Spleen (tissue), 11 donors: ENCODE measurements at regions not wholly inside any gene's neighbourhood (a gene's known extent, or its start where the extent isn't known, plus 50 kb on each side); places are given as distances from the start of the nearest gene placed in this dataset.

Source experiments
- DNase-seq: peaks from one replicate; pipeline ENCODE4 v3.0.0-alpha.2; 2020
- H3K27ac ChIP-seq, 8 donors: fragments of 200-600 bp; sonication (generic) in 7 of 8; 1 replicate in 4 of 8; 2 replicates in 4 of 8; pipeline versions ENCODE4 v1.5.0 to v1.8.0; 2016 to 2021; ENCODE audit warnings: inconsistent platforms in 4 of 8, mild to moderate bottlenecking in 4 of 8, moderate library complexity in 1 of 8
- H3K27me3 ChIP-seq, 7 donors: fragments of 200-600 bp; sonication (generic) in 6 of 7; replicated peaks in 1 of 7; 1 replicate in 4 of 7; 2 replicates in 3 of 7; pipeline versions ENCODE4 v1.5.0 to v1.8.0; 2016 to 2021; ENCODE audit warnings: inconsistent platforms in 3 of 7, mild to moderate bottlenecking in 1 of 7
- H3K36me3 ChIP-seq, 6 donors: fragments of 200-600 bp; sonication (generic) in 5 of 6; 1 replicate in 4 of 6; 2 replicates in 2 of 6; pipeline versions ENCODE4 v1.5.0 to v1.8.0; 2016 to 2021; ENCODE audit warnings: inconsistent platforms in 2 of 6
- H3K4me1 ChIP-seq, 6 donors: fragments of 200-600 bp; sonication (generic) in 5 of 6; 1 replicate in 3 of 6; 2 replicates in 3 of 6; pipeline versions ENCODE4 v1.5.0 to v1.8.0; 2016 to 2021; ENCODE audit warnings: inconsistent platforms in 3 of 6
- H3K4me3 ChIP-seq, 8 donors: fragments of 200-600 bp; sonication (generic) in 7 of 8; 1 replicate in 4 of 8; 2 replicates in 4 of 8; pipeline versions ENCODE4 v1.5.0 to v1.8.0; 2016 to 2021; ENCODE audit warnings: inconsistent platforms in 4 of 8, mild to moderate bottlenecking in 4 of 8, moderate library complexity in 2 of 8
- H3K9me3 ChIP-seq, 8 donors: fragments of 200-600 bp; sonication (generic) in 7 of 8; 1 replicate in 4 of 8; 2 replicates in 4 of 8; pipeline versions ENCODE4 v1.5.0 to v1.8.0; 2016 to 2021; ENCODE audit warnings: inconsistent platforms in 4 of 8
- POLR2A ChIP-seq, 3 donors: fragments of 450-650 bp; IDR thresholded peaks; one replicate each; pipeline ENCODE4 v1.5.1; 2017; ENCODE audit warnings: antibody characterized with exemption in 3 of 3, mild to moderate bottlenecking in 1 of 3
- POLR2AphosphoS5 ChIP-seq, 3 donors: sonication (generic); formaldehyde crosslinking; IDR thresholded peaks; one replicate each; pipeline ENCODE4 v1.5.1; 2017; ENCODE audit warnings: antibody characterized with exemption in 3 of 3
- WGBS, 5 donors: extraction: QIAGEN DNeasy Blood & Tissue Kit in 3 of 5; methylation state at CpG; one replicate each; pipeline versions ENCODE4 v1.1.5 to v1.1.7; 2013 to 2018; 5-methylcytosine and 5-hydroxymethylcytosine counted together
- intact Hi-C: fragments of 100-400 bp; cut with DNase I; formaldehyde crosslinking; loops from one replicate; pipeline ENCODE4 v1.15.0; 2023; ENCODE audit warnings: low total_unique reads
- TF ChIP-seq, protein P1 (sequence below), 11 experiments: fragments of 200-600 bp in 7 of 11; fragments of 450-650 bp in 4 of 11; sonication (generic) in 4 of 11; IDR thresholded peaks in 8 of 11; conservative IDR thresholded peaks in 3 of 11; 1 replicate in 7 of 11; 2 replicates in 4 of 11; pipeline versions ENCODE4 v1.4.0 to v1.8.0; 2016 to 2021; ENCODE audit warnings: antibody characterized with exemption in 11 of 11, inconsistent platforms in 4 of 11, mild to moderate bottlenecking in 1 of 11
- donor health status: healthy with polysubstance abuse.
- donor health status: DM: no; HTN: no; CAD: no; lungs with moderate emphysema.
- donor health status: DM: no; HTN: no; CAD: no.
- donor health status: Bipolar disorder and iron deficiency.
- donor health status: healthy.
- donor health status: DM: no; HTN: no; CAD: no.
- donor health status: DM: yes; HTN: yes; CAD: no.

GRCh38 chr12:129973236-129973961 is 69.6 kb upstream of the TMEM132D start:
- Histone ChIP-seq H3K27me3 (no peaks in the 10 kb centered on the region), H3K36me3 (no peaks in the 10 kb centered on the region), H3K9me3 (no peaks in the 10 kb centered on the region), H3K4me3 (no peak overlapping the region), H3K4me1 (no peaks in the 10 kb centered on the region), H3K27ac (no peak overlapping the region)
- DNase-seq = no peak
- intact Hi-C loops = no loop called here
- 71 to 82% (median 74%) methylated on average over 6 of the region's 6 CpGs for WGBS, 5 donors
- TF ChIP-seq POLR2A (IDR thresholded peaks at IDR 0.05) (no peak), POLR2AphosphoS5 (IDR thresholded peaks at IDR 0.05) (no peak)
- TF ChIP-seq, protein P1, sequence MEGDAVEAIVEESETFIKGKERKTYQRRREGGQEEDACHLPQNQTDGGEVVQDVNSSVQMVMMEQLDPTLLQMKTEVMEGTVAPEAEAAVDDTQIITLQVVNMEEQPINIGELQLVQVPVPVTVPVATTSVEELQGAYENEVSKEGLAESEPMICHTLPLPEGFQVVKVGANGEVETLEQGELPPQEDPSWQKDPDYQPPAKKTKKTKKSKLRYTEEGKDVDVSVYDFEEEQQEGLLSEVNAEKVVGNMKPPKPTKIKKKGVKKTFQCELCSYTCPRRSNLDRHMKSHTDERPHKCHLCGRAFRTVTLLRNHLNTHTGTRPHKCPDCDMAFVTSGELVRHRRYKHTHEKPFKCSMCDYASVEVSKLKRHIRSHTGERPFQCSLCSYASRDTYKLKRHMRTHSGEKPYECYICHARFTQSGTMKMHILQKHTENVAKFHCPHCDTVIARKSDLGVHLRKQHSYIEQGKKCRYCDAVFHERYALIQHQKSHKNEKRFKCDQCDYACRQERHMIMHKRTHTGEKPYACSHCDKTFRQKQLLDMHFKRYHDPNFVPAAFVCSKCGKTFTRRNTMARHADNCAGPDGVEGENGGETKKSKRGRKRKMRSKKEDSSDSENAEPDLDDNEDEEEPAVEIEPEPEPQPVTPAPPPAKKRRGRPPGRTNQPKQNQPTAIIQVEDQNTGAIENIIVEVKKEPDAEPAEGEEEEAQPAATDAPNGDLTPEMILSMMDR (IDR thresholded peaks at IDR 0.05 in 8 of 11, conservative IDR thresholded peaks at IDR 0.05 in 3 of 11) = no peak

GRCh38 chr12:129984106-129984505 is 80.3 kb upstream of the TMEM132D start:
- Histone ChIP-seq H3K36me3 (no peaks in the 10 kb centered on the region), H3K27me3 (peaks cover 0 to 8% (median 0%) of the 10 kb centered on the region in 7 donors), H3K9me3 (peaks cover 0 to 5% (median 2%) of the 10 kb centered on the region in 8 donors), H3K27ac (no peak overlapping the region), H3K4me1 (no peaks in the 10 kb centered on the region), H3K4me3 (no peak overlapping the region)
- intact Hi-C loops = no loop called here
- whole genome bisulfite sequencing, 5 donors = 16 to 31% (median 19%) methylated on average over 4 of the region's 4 CpGs
- TF ChIP-seq, protein P1 (IDR thresholded peaks at IDR 0.05 in 8 of 11, conservative IDR thresholded peaks at IDR 0.05 in 3 of 11) = no peak
- TF ChIP-seq POLR2A (IDR thresholded peaks at IDR 0.05) (no peak), POLR2AphosphoS5 (IDR thresholded peaks at IDR 0.05) (no peak)
- no peak for DNase-seq

DNA sequence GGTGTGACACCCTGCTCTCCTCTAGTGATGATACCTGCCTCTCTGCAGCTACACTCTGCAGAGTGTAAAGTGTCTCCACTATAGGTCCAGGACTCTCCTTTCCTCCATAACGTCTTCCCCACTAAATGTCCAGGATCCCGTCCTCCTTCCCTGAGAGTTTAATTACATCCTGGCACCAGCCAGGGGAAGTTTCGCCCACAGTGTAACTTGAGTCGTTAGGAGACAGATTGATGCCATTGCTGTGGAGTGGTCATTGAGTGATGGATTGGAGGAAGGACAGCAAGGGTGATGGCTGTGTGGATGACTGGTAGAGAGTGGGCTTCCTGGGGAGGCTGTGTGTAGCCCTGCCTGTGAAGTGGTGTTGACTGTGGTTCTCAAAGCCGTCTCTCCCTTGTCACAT is 84.0 kb upstream of the TMEM132D start:
- Histone ChIP-seq H3K9me3 (peaks cover 0 to 15% (median 5%) of the 10 kb centered on the region in 8 donors), H3K4me1 (no peaks in the 10 kb centered on the region), H3K27ac (no peak overlapping the region), H3K36me3 (no peaks in the 10 kb centered on the region), H3K4me3 (no peak overlapping the region), H3K27me3 (peaks cover 0 to 11% (median 0%) of the 10 kb centered on the region in 7 donors)
- WGBS, 5 donors = 32 to 40% (median 34%) methylated on average over 5 of the region's 5 CpGs
- TF ChIP-seq POLR2A (IDR thresholded peaks at IDR 0.05) (no peak), POLR2AphosphoS5 (IDR thresholded peaks at IDR 0.05) (no peak)
- TF ChIP-seq, protein P1 (IDR thresholded peaks at IDR 0.05 in 8 of 11, conservative IDR thresholded peaks at IDR 0.05 in 3 of 11) = no peak
- intact Hi-C loops = no loop called here
- no peak for DNase-seq

DNA sequence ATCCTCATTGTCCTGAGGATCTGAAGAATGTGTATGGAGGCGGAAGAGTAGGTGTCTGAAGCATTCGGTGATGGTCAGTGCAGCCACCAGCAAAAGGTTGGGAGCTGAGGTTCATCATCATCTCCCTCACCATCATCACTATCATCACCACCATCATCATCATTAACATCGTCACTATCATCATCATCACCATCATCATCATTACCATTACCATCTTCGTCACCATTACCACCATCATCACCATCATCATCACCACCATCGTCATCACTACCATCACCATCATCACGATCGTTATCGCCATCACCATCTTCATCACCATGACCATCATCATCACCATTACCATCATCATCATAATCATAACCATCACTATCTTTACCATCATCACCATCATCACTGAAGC is 90.8 kb upstream of the TMEM132D start:
- intact Hi-C loops = no loop called here
- no peaks in the 10 kb centered on the region for H3K4me1 ChIP-seq
- peaks cover 0 to 8% (median 2%) of the 10 kb centered on the region in 8 donors for H3K9me3 ChIP-seq
- DNase-seq = no peak
- no peak overlapping the region for H3K27ac ChIP-seq
- no peak overlapping the region for H3K4me3 ChIP-seq
- whole genome bisulfite sequencing, 5 donors = 86 to 93% (median 92%) methylated on average over 8 of the region's 8 CpGs
- H3K36me3 ChIP-seq = no peaks in the 10 kb centered on the region
- TF ChIP-seq POLR2A (IDR thresholded peaks at IDR 0.05) (no peak), POLR2AphosphoS5 (IDR thresholded peaks at IDR 0.05) (no peak)
- TF ChIP-seq, protein P1 (IDR thresholded peaks at IDR 0.05 in 8 of 11, conservative IDR thresholded peaks at IDR 0.05 in 3 of 11) = no peak
- H3K27me3 ChIP-seq = peaks cover 0 to 8% (median 0%) of the 10 kb centered on the region in 7 donors
